ENCODE measurements at regions not wholly inside any gene's neighbourhood (a gene's known extent, or its start where the extent isn't known, plus 50 kb on each side); places are given as distances from the start of the nearest gene placed in this dataset.

DNA sequence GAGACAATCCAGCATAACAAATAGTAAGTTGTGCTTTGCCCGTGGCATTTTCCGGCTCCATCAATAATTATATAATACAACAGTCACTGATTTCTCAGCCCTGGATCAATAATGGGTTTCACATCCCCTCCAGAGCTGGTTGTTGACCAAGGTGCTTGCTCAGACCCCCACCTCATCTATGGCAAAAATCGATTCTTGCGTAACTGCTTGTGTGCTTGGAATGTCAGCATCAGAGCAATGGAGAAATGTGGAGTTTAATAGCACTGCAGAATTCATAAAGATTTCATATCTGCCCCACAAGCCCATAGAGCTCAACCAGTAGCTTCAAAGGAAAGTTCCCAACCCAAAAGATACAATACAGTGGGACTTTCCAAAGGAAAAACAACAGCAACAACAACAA lies 1098.5 kb downstream of the IGSF11 start:
- H3K79me2 ChIP-seq (ENCODE audit: low read length) = no peaks in the 10 kb centered on the region
- no TSS peak for BruUV-seq (replicated peaks)
- ChIA-PET CTCF (no interaction called here), POLR2A (ENCODE audit: unreplicated experiment) (no interaction called here)
- no peak overlapping the region for H3K4me2 ChIP-seq (ENCODE audit: low read length)
- TF ChIP-seq EZH2 (IDR thresholded peaks at IDR 0.05; ENCODE audit: low read length, unreplicated experiment) = no peak
- no peak for TF ChIP-seq EZH2phosphoT487 (IDR thresholded peaks at IDR 0.05; ENCODE audit: borderline replicate concordance, low read length)
- TF ChIP-seq, protein P1, sequence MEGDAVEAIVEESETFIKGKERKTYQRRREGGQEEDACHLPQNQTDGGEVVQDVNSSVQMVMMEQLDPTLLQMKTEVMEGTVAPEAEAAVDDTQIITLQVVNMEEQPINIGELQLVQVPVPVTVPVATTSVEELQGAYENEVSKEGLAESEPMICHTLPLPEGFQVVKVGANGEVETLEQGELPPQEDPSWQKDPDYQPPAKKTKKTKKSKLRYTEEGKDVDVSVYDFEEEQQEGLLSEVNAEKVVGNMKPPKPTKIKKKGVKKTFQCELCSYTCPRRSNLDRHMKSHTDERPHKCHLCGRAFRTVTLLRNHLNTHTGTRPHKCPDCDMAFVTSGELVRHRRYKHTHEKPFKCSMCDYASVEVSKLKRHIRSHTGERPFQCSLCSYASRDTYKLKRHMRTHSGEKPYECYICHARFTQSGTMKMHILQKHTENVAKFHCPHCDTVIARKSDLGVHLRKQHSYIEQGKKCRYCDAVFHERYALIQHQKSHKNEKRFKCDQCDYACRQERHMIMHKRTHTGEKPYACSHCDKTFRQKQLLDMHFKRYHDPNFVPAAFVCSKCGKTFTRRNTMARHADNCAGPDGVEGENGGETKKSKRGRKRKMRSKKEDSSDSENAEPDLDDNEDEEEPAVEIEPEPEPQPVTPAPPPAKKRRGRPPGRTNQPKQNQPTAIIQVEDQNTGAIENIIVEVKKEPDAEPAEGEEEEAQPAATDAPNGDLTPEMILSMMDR (conservative IDR thresholded peaks at IDR 0.05; ENCODE audit: low read depth, low read length) = no peak
- H3K9ac ChIP-seq (ENCODE audit: low read length) = no peak overlapping the region
- no peak for ATAC-seq
- intact Hi-C loops (cut with micrococcal nuclease) = no loop called here
- DNase-seq = no peak
- H3K36me3 ChIP-seq (ENCODE audit: low read depth, low read length) = no peaks in the 10 kb centered on the region
- no peaks in the 10 kb centered on the region for H4K20me1 ChIP-seq (ENCODE audit: low read length)
- no peak overlapping the region for H3K27ac ChIP-seq (ENCODE audit: low read length)
- no peaks in the 10 kb centered on the region for H3K27me3 ChIP-seq (ENCODE audit: low read length)
- H3K9me2 ChIP-seq (replicated peaks; ENCODE audit: low read length) = no peaks in the 10 kb centered on the region
- H3K4me3 ChIP-seq (ENCODE audit: low read length) = no peak overlapping the region
- H3F3A ChIP-seq (ENCODE audit: low read length, unreplicated experiment) = no peaks in the 10 kb centered on the region
- H3K9me3 ChIP-seq (ENCODE audit: low read length) = peaks cover 35% of the 10 kb centered on the region
- no peaks in the 10 kb centered on the region for H3K4me1 ChIP-seq (ENCODE audit: insufficient read depth, low read length)
- no peak overlapping the region for H2AFZ ChIP-seq (ENCODE audit: low read length)

DNA sequence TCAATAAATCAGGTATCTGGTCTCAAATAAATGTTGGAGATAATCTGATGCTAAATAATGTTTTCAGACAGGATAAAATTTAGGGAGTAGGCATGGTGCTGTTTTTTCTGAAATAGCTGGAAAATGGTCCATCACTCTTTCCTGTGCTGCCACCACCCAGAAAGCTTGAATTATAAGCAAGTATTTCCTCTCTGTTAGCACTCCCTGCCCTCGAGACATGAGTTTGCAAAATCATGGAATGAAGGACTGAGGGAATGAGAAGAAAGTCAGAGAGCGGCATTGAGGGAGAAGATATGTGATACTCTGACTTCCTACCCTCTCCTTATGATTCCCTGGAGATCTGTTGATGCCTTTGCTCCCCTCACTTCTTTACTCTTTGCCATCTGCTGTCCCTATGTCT lies 1095.7 kb downstream of the IGSF11 start:
- peaks cover 22% of the 10 kb centered on the region for H3K9me3 ChIP-seq (ENCODE audit: low read length)
- ATAC-seq = no peak
- no peaks in the 10 kb centered on the region for H3K79me2 ChIP-seq (ENCODE audit: low read length)
- H3K4me1 ChIP-seq (ENCODE audit: insufficient read depth, low read length) = no peaks in the 10 kb centered on the region
- intact Hi-C loops (cut with micrococcal nuclease) = no loop called here
- no peaks in the 10 kb centered on the region for H3K36me3 ChIP-seq (ENCODE audit: low read depth, low read length)
- H3K9me2 ChIP-seq (replicated peaks; ENCODE audit: low read length) = no peaks in the 10 kb centered on the region
- H3K27ac ChIP-seq (ENCODE audit: low read length) = no peak overlapping the region
- H3F3A ChIP-seq (ENCODE audit: low read length, unreplicated experiment) = no peaks in the 10 kb centered on the region
- H3K9ac ChIP-seq (ENCODE audit: low read length) = no peak overlapping the region
- H3K27me3 ChIP-seq (ENCODE audit: low read length) = no peaks in the 10 kb centered on the region
- H2AFZ ChIP-seq (ENCODE audit: low read length) = no peak overlapping the region
- POLR2A ChIA-PET (ENCODE audit: unreplicated experiment) = no interaction called here
- no peak overlapping the region for H3K4me2 ChIP-seq (ENCODE audit: low read length)
- TF ChIP-seq, protein P1 (conservative IDR thresholded peaks at IDR 0.05; ENCODE audit: low read depth, low read length) = no peak
- no peak for TF ChIP-seq EZH2phosphoT487 (IDR thresholded peaks at IDR 0.05; ENCODE audit: borderline replicate concordance, low read length)
- TF ChIP-seq EZH2 (IDR thresholded peaks at IDR 0.05; ENCODE audit: low read length, unreplicated experiment) = no peak
- CTCF ChIA-PET = no interaction called here
- H4K20me1 ChIP-seq (ENCODE audit: low read length) = no peaks in the 10 kb centered on the region
- no peak for DNase-seq
- no peak overlapping the region for H3K4me3 ChIP-seq (ENCODE audit: low read length)
- BruUV-seq (replicated peaks) = no TSS peak

DNA sequence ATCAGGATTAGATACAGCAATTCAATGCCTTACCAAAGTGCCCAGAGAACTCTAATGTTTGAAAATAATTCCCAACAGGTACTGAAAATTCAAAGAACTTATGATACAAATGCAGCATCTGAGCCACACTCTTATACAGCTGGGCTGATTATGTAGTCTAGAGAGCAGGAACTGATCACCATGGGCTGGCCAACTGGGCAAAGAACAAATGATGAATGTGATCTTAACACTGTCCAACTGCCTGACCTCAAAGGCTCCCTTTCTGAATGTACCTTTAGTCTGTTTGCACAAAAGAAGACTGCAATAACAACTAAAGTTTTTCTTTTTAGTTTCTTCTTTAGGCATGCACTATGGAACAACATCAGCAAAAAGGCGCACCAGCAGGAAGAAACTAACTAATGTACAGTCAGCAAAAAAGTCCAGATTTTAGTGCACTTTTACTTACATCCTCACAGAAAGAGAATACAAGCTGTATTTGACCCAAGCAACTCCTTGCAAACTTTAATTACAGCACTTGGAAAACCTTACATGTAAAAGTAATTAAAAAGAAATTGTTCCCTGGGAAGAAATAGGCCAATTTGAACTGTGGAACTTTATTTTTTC lies 1095.1 kb downstream of the IGSF11 start:
- H3K36me3 ChIP-seq (ENCODE audit: low read depth, low read length) = no peaks in the 10 kb centered on the region
- no peak overlapping the region for H3K27ac ChIP-seq (ENCODE audit: low read length)
- no TSS peak for BruUV-seq (replicated peaks)
- H3K9me2 ChIP-seq (replicated peaks; ENCODE audit: low read length) = no peaks in the 10 kb centered on the region
- ATAC-seq (no peak), DNase-seq (no peak)
- H3K9me3 ChIP-seq (ENCODE audit: low read length) = peaks cover 20% of the 10 kb centered on the region
- intact Hi-C loops (cut with micrococcal nuclease) = no loop called here
- no peaks in the 10 kb centered on the region for H3K27me3 ChIP-seq (ENCODE audit: low read length)
- CTCF ChIA-PET = no interaction called here
- H3K4me2 ChIP-seq (ENCODE audit: low read length) = no peak overlapping the region
- H4K20me1 ChIP-seq (ENCODE audit: low read length) = no peaks in the 10 kb centered on the region
- H3K4me3 ChIP-seq (ENCODE audit: low read length) = no peak overlapping the region
- no peaks in the 10 kb centered on the region for H3F3A ChIP-seq (ENCODE audit: low read length, unreplicated experiment)
- POLR2A ChIA-PET (ENCODE audit: unreplicated experiment) = no interaction called here
- TF ChIP-seq EZH2 (IDR thresholded peaks at IDR 0.05; ENCODE audit: low read length, unreplicated experiment) (no peak), EZH2phosphoT487 (IDR thresholded peaks at IDR 0.05; ENCODE audit: borderline replicate concordance, low read length) (no peak)
- TF ChIP-seq, protein P1 (conservative IDR thresholded peaks at IDR 0.05; ENCODE audit: low read depth, low read length) = no peak
- H3K79me2 ChIP-seq (ENCODE audit: low read length) = no peaks in the 10 kb centered on the region
- no peak overlapping the region for H3K9ac ChIP-seq (ENCODE audit: low read length)
- H3K4me1 ChIP-seq (ENCODE audit: insufficient read depth, low read length) = no peaks in the 10 kb centered on the region
- no peak overlapping the region for H2AFZ ChIP-seq (ENCODE audit: low read length)

All from PC-3 (cell line).